Testis (tissue), 2 donors: ENCODE measurements at regions not wholly inside any gene's neighbourhood (a gene's known extent, or its start where the extent isn't known, plus 50 kb on each side); places are given as distances from the start of the nearest gene placed in this dataset.

Source experiments
- POLR2A ChIP-seq: fragments of 450-650 bp; IDR thresholded peaks from one replicate; pipeline ENCODE4 v1.6.1; 2017; ENCODE audit warnings: antibody characterized with exemption, mild to moderate bottlenecking, moderate library complexity
- TF ChIP-seq, protein P1 (sequence below), 3 experiments: fragments of 450-650 bp in 2 of 3; fragments of 200-600 bp in 1 of 3; sonication (generic) in 1 of 3; IDR thresholded peaks; one replicate each; pipeline ENCODE4 v1.5.1; 2016 to 2019; ENCODE audit warnings: antibody characterized with exemption in 3 of 3, mild to moderate bottlenecking in 2 of 3, moderate library complexity in 1 of 3

DNA sequence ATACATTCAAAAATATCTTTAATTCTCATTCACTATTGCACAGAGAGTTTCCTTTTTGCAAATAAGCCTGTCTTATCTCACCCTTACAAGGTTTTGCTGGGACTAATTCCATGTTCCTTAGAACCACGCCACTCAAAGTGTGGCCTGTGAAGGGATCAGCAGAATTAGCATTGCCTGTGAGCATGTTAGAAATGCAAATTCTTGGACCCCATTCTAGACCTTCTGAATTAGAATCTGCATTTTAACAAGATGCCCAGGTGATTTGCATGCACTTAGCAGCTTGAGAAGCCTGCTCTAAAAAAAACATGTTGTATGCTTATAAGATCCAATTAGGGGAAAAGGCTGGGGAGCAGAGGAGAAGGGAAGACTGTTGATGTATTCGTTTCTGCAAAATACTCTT is 460.0 kb downstream of the NTRK2 start:
- TF ChIP-seq, protein P1, sequence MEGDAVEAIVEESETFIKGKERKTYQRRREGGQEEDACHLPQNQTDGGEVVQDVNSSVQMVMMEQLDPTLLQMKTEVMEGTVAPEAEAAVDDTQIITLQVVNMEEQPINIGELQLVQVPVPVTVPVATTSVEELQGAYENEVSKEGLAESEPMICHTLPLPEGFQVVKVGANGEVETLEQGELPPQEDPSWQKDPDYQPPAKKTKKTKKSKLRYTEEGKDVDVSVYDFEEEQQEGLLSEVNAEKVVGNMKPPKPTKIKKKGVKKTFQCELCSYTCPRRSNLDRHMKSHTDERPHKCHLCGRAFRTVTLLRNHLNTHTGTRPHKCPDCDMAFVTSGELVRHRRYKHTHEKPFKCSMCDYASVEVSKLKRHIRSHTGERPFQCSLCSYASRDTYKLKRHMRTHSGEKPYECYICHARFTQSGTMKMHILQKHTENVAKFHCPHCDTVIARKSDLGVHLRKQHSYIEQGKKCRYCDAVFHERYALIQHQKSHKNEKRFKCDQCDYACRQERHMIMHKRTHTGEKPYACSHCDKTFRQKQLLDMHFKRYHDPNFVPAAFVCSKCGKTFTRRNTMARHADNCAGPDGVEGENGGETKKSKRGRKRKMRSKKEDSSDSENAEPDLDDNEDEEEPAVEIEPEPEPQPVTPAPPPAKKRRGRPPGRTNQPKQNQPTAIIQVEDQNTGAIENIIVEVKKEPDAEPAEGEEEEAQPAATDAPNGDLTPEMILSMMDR (IDR thresholded peaks at IDR 0.05): no peak
- TF ChIP-seq POLR2A: no peak
